ENCODE measurements at regions not wholly inside any gene's neighbourhood (a gene's known extent, or its start where the extent isn't known, plus 50 kb on each side); places are given as distances from the start of the nearest gene placed in this dataset.

GRCh38 chr4:124783847-124784246, 71.3 kb upstream of the ANKRD50 start:
- no peak for DNase-seq

- no peak for DNase-seq
Measured at GRCh38 chr4:124777007-124777406, 64.5 kb upstream of the ANKRD50 start.

GRCh38 chr4:124768596-124769365, 56.2 kb upstream of the ANKRD50 start:
- no peak for DNase-seq

GRCh38 chr4:124762956-124763355, 50.4 kb upstream of the ANKRD50 start:
- no peak for DNase-seq

All from amniotic stem cell (primary cell).